SK-N-SH (cell line): ENCODE measurements at regions not wholly inside any gene's neighbourhood (a gene's known extent, or its start where the extent isn't known, plus 50 kb on each side); places are given as distances from the start of the nearest gene placed in this dataset.

Source experiments
- EP300 ChIP-seq, 2 experiments: IDR thresholded peaks; 2 replicates each; pipeline versions ENCODE4 v1.4.0 to v1.6.1; 2012; ENCODE audit warnings: borderline replicate concordance in 1 of 2, low read depth in 1 of 2, low read length in 1 of 2
- FOXM1 ChIP-seq: IDR thresholded peaks from 2 replicates; pipeline ENCODE4 v1.4.0; 2012; ENCODE audit warnings: low read depth, mild to moderate bottlenecking
- TF ChIP-seq, protein P1 (sequence below): fragments of 200-600 bp; sonication (generic); IDR thresholded peaks from 2 replicates; pipeline ENCODE4 v1.6.1; 2017; ENCODE audit warnings: antibody characterized with exemption, mild to moderate bottlenecking, moderate library complexity

DNA sequence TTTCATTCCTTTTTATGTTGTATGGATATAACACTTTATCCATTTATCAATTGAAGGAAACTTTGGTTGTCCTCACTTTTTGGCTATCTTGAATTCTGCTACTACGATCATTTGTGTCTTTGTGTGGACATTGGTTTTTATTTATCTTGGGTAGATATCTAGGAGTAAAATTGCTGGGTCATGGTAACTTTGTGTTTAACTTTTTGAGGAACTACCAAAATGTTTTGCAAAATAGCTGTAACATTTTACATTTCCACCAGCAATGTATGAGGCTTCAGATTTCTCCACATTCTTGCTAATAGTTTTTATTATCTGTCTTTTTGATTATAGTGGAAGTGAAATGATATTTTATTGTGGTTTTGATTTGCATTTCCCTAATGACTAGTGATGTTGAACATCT, 55.6 kb downstream of the TLNRD1 start:
- TF ChIP-seq, protein P1, sequence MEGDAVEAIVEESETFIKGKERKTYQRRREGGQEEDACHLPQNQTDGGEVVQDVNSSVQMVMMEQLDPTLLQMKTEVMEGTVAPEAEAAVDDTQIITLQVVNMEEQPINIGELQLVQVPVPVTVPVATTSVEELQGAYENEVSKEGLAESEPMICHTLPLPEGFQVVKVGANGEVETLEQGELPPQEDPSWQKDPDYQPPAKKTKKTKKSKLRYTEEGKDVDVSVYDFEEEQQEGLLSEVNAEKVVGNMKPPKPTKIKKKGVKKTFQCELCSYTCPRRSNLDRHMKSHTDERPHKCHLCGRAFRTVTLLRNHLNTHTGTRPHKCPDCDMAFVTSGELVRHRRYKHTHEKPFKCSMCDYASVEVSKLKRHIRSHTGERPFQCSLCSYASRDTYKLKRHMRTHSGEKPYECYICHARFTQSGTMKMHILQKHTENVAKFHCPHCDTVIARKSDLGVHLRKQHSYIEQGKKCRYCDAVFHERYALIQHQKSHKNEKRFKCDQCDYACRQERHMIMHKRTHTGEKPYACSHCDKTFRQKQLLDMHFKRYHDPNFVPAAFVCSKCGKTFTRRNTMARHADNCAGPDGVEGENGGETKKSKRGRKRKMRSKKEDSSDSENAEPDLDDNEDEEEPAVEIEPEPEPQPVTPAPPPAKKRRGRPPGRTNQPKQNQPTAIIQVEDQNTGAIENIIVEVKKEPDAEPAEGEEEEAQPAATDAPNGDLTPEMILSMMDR: no peak
- TF ChIP-seq FOXM1 (no peak), EP300 (IDR thresholded peaks at IDR 0.05; ENCODE audit: borderline replicate concordance in 1 of 2, low read depth in 1 of 2, low read length in 1 of 2) (no peak)
